NCI-H1092 treated with DMSO at 0.1 percent for 48 hours (cell line): ENCODE measurements at regions not wholly inside any gene's neighbourhood (a gene's known extent, or its start where the extent isn't known, plus 50 kb on each side); places are given as distances from the start of the nearest gene placed in this dataset.

ENCODE experiments used
- DNase-seq: peaks from one replicate; lab custom pipeline; 2025; lab: John Stamatoyannopoulos, UW

GRCh38 chr3:76627236-76627635 is 412.7 kb upstream of the ROBO2 start:
- no peak for DNase-seq

DNA sequence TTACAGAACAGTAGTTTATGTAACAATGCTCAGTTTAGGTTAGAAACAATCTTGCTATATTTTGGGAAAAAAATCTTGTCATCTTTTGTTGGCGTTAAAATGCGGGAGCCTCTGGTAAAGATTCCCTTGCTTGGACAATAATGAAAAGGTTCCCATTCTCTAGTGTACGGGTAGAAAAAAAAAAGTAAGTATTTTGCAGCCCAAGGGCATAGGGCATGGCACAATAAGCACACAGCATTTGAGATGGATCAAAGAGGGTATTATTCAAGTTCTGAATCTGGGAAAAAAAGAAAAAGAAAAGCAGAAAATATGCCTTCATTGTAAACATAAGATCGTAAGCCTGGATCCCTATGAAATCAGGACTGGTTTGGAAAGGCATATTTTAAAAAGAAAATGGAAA is 408.6 kb upstream of the ROBO2 start:
- no peak for DNase-seq

DNA sequence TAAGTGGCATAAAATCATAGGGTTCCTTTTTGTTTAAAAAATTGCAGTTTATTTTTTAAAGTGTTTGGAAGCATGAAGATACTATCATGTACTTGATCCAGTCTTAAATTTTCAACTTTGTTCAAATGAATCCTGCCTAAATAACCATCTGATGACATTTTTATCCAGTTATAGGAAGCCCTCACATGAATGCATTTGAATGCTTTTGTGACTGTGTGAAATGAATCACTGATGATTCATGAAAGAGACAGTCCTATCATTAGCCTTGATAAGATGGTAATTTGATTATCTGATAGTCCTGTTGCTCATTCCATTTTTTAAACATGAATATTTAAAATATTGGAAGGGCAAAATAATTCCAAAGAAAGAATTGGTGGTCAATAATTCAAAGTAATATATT is 401.9 kb upstream of the ROBO2 start:
- DNase-seq: no peak

DNA sequence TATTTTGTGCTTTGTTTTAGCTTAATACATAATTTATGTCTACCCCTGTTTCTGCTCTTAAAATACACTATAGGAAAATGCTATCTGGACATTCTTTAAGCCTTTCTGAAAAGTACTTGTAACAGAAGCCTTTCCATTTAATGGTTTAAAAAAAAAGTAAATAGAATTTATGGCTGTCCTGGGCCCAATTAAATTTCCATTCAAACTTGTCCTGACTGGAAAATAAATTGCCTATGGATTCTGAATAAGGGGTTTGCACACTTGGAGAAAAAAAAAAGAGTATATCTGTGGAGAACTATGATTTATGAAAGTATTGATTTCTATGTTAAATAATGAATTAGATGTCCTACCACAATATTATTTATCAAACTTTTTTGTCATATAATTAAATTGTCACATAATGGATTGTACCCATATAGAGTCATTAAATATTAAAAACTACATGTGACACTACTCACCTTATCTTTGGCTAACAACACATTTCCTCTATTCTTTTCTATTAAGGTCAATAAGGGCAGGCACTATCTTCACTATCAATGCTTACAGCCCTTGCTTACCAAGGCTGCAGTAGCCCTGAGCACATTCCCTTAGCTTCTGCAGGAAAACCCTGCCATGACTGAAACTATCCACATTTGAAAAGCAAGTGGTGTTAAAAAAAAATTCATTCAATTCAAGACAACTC is 396.1 kb upstream of the ROBO2 start:
- DNase-seq: no peak

DNA sequence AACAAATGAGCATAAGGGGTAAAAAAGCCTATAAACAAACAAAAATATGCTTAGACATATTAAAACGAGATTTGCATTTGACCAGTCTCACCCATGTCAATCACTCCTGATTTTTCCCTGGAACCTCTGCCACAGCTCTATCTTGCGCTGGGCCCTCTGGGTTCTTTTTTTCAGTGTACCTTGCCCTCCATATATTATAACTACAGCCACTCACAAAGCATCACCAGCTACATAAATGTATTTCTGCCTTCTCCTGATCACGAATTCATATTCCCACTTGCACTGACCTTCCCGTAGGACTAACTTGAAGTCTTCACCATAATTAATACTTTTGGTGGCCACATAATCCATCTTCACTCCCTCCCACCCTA is 395.6 kb upstream of the ROBO2 start:
- DNase-seq: no peak

- DNase-seq: no peak
These were observed 394.2 kb upstream of the ROBO2 start for GRCh38 chr3:76645724-76646123.

GRCh38 chr3:76646921-76647562 is 392.9 kb upstream of the ROBO2 start:
- no peak for DNase-seq

- no peak for DNase-seq
These were observed 388.1 kb upstream of the ROBO2 start for GRCh38 chr3:76651784-76652183.

DNA sequence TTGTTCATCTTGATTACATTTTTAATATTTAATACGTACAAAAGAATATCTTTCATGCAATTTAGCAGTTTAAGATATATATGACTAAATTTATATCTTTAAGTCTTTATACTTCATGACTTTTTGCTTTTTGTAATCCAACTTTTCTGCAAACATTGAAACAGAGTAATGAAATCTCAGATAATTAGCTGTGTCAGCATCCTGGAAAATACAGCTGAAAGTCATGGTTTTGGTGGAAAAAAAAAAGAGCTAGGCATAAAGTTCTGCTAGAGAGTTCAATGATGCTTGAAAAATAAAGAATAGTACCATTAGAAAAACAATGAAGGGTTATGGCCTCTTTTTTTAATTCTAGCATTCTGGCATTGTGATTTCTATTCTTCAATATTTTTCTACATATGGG is 387.4 kb upstream of the ROBO2 start:
- DNase-seq: no peak

- no peak for DNase-seq
These were observed 386.2 kb upstream of the ROBO2 start for GRCh38 chr3:76653640-76654251.

- DNase-seq: no peak
These were observed 383.3 kb upstream of the ROBO2 start for GRCh38 chr3:76656531-76657070.

- no peak for DNase-seq
These were observed 382.0 kb upstream of the ROBO2 start for GRCh38 chr3:76657909-76658308.

DNA sequence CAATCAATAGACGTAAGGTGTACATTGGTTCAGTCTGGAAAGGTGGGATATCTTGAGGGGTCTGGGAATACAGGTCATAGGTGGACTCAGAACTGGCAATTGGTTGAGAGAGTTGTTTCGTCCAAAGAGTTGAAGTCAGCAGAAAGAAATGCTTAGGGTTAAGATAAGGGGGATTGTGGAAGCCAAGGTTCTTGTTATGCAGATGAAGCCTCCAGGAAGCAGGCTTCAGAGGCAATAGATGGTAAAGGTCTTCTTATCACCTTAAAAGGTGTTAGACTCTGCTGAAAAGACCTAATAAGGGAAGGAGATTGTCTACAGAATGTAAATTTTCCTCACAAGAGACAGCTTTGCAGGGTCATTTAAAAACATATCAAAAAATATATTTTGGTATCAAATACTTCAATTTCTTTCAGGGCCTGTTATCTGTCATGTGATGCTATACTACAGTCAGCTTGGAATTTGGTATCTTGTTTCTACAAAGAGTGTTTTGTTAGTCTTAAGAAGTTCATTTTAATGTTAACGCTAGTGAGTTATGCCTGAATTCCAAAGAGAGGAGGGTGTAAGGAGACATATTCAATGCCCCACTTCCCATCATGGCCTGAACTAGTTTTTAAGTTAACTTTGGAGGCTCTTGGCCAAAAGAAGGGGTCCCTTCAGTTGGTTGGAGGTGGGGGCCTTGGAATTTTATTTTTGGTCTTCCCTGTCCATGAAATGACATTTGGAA is 378.2 kb upstream of the ROBO2 start:
- DNase-seq: no peak

DNA sequence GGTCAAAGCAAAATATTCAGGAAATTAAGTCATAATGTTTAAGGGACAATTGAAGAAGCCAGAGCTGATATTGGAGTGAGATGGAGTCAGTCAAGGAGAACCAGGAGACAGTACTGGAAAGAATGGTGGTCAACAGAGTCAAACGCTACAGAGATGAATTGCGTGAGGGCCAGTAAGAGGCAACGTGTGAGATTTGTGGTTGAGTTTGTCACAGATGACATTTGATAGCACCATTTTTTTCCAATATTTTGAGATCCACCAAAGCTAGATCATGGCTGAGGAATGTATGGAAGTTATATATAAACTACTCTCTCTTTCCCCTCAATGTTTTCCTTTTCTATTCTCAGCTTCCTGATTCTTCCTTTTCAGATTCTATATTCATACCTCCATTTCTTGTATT is 375.1 kb upstream of the ROBO2 start:
- no peak for DNase-seq

DNA sequence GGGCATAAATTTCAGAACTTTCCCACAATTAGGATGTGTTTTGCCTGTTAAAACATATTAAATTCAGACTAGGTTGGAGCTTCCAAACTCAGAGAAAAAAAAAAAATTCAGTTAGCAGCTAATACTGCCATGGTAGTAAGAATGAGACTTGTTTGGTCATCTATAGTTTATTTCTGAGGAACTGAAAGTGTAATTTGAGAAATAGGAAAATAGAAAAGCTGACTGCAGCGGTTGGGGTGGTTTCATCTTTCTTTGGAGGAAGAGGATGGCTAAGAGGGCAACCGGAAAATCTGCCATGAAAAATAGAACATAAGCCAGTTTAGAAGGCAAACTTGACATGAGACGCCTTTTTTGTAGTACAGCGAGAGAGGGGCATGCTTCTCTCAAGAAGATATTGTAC is 371.2 kb upstream of the ROBO2 start:
- no peak for DNase-seq

GRCh38 chr3:76669322-76669721 is 370.6 kb upstream of the ROBO2 start:
- DNase-seq: no peak

- no peak for DNase-seq
These were observed 366.7 kb upstream of the ROBO2 start for GRCh38 chr3:76673171-76673570.

DNA sequence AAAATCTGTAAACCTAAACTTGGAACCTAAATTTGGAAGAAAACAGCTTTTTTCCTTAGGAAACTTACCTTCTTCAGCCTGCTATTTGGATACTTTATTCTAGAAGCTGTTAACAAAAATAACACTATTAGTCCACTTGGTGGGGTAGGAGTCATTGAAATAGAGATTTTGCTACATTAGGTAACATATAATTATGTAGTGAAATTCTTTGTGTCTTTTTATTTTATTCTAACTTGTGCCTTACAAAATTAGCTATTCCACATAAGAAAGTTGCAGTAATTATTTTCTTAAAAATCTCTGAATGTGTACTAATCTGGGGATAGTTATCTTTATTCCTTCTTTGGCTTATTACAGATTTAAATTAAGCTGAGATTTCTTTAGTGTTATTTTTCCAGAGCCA is 360.4 kb upstream of the ROBO2 start:
- peak; percentile 14 for DNase-seq

- no peak for DNase-seq
These were observed 356.6 kb upstream of the ROBO2 start for GRCh38 chr3:76683256-76683655.

DNA sequence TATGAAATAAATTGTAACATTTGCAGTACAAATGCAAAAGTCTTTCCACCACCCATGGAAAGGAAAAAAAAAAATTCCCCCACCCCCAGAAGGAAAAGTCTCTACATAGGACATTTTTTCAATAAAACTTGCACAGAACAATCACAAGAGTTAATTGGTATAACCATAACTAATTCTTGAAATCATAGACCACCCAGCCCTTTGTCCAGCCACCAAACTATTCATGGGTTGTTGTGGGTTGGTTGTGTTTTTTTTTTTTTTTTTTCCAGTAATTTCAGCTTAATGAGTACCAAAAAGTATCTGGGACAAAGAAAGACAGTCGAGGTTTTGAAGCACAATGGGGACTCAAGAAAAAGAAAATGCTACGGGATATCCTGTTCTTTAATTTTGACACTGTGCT is 355.0 kb upstream of the ROBO2 start:
- DNase-seq: no peak

DNA sequence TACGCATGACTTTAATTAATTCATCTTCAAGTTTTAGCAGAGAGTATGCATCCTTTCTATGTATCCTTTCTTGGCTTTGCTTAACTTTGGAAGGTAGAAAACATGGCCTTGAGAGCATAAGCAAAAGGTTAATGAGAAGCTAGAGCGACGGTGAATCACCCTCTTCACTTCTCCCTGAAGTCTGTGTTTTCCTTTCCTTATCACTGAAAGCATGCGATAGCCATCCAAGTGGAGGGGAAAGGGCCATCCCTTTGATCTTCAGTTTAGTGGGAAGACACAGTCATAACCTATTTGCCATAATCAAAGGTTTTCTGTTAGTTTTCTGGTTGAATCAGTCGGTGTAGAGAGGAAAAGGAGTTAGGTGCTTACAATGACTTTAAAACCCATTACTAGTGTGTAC is 354.0 kb upstream of the ROBO2 start:
- no peak for DNase-seq

DNA sequence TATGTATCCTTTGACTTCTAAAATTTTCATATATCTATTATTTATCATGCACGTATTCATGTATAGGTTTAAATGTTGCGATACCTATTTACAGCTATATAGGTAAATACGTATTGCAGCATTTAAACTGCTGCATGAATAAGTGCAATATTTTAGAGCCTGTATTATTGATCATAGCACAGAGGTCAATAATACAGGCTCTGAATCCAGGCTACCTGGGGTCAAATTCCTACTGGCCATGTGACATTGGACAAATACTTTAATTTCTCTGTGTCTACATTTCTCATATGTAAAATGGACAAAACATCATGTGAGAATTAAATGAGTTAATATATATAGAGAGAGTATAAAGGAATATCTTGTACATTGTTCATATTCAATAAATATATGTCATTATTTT is 352.9 kb upstream of the ROBO2 start:
- no peak for DNase-seq

DNA sequence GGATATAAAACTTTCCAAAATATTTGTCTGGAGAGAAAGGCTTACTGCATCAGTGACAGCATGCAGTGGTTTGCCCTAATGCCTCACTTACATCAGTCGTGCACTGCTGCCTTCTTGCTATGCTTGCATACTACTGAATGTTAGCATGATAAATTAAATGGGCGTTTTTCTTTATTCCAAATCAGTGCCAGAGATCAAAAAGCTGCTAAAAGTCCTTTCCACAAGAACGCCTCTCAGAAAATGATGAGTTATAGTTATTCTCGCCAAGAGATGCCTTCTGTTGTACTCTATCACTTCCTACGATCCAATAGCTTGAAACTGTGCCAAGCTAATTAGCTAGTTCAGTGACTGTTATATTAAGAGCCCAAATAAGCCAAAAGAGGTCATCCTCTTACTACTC is 345.8 kb upstream of the ROBO2 start:
- peak; percentile 40 for DNase-seq
